MM.1S (cell line): ENCODE measurements at regions not wholly inside any gene's neighbourhood (a gene's known extent, or its start where the extent isn't known, plus 50 kb on each side); places are given as distances from the start of the nearest gene placed in this dataset.

Source experiments
- EZH2phosphoT487 ChIP-seq: fragments of 300-600 bp; sonication (generic); IDR thresholded peaks from 2 replicates; pipeline ENCODE4 v1.6.1; 2018; ENCODE audit warnings: antibody characterized with exemption, low read length
- TF ChIP-seq, protein P1 (sequence below): fragments of 300-600 bp; sonication (generic); IDR thresholded peaks from 2 replicates; pipeline ENCODE4 v1.5.1; 2016; ENCODE audit warnings: antibody characterized with exemption, low read length, mixed read lengths

- TF ChIP-seq, protein P1, sequence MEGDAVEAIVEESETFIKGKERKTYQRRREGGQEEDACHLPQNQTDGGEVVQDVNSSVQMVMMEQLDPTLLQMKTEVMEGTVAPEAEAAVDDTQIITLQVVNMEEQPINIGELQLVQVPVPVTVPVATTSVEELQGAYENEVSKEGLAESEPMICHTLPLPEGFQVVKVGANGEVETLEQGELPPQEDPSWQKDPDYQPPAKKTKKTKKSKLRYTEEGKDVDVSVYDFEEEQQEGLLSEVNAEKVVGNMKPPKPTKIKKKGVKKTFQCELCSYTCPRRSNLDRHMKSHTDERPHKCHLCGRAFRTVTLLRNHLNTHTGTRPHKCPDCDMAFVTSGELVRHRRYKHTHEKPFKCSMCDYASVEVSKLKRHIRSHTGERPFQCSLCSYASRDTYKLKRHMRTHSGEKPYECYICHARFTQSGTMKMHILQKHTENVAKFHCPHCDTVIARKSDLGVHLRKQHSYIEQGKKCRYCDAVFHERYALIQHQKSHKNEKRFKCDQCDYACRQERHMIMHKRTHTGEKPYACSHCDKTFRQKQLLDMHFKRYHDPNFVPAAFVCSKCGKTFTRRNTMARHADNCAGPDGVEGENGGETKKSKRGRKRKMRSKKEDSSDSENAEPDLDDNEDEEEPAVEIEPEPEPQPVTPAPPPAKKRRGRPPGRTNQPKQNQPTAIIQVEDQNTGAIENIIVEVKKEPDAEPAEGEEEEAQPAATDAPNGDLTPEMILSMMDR = no peak
- no peak for TF ChIP-seq EZH2phosphoT487
Observed at GRCh38 chr12:86662464-86662863, 406.3 kb upstream of the MGAT4C start.
